Keratinocyte (primary cell): ENCODE measurements at regions not wholly inside any gene's neighbourhood (a gene's known extent, or its start where the extent isn't known, plus 50 kb on each side); places are given as distances from the start of the nearest gene placed in this dataset.

Experiments
- EZH2 ChIP-seq: IDR thresholded peaks from one replicate; pipeline ENCODE4 v1.6.1; 2012; ENCODE audit warnings: inconsistent platforms, mild to moderate bottlenecking, low read length, moderate library complexity
- TF ChIP-seq, protein P1 (sequence below), 3 experiments: IDR thresholded peaks in 1 of 3; conservative IDR thresholded peaks in 1 of 3; optimal IDR thresholded peaks in 1 of 3; 2 replicates in 2 of 3; 3 replicates in 1 of 3; pipeline versions ENCODE3 to v1.5.1; 2011; ENCODE audit warnings: low read length in 3 of 3, mild to moderate bottlenecking in 3 of 3, moderate library complexity in 2 of 3, control low read depth in 1 of 3, inconsistent platforms in 1 of 3; ENCODE audit not compliant: insufficient read depth in 2 of 3; ENCODE audit errors: extremely low read depth in 1 of 3

GRCh38 chr14:89022274-89022673 lies 197.8 kb downstream of the TTC8 start:
- TF ChIP-seq, protein P1, sequence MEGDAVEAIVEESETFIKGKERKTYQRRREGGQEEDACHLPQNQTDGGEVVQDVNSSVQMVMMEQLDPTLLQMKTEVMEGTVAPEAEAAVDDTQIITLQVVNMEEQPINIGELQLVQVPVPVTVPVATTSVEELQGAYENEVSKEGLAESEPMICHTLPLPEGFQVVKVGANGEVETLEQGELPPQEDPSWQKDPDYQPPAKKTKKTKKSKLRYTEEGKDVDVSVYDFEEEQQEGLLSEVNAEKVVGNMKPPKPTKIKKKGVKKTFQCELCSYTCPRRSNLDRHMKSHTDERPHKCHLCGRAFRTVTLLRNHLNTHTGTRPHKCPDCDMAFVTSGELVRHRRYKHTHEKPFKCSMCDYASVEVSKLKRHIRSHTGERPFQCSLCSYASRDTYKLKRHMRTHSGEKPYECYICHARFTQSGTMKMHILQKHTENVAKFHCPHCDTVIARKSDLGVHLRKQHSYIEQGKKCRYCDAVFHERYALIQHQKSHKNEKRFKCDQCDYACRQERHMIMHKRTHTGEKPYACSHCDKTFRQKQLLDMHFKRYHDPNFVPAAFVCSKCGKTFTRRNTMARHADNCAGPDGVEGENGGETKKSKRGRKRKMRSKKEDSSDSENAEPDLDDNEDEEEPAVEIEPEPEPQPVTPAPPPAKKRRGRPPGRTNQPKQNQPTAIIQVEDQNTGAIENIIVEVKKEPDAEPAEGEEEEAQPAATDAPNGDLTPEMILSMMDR (optimal IDR thresholded peaks at IDR 0.05 in 1 of 3, IDR thresholded peaks at IDR 0.05 in 1 of 3, conservative IDR thresholded peaks at IDR 0.05 in 1 of 3; ENCODE audit: extremely low read depth in 1 of 3, insufficient read depth in 2 of 3, low read length in 3 of 3), result no peak
- no peak for TF ChIP-seq EZH2
